CD4-positive, alpha-beta T cell (primary cell): ENCODE measurements at regions not wholly inside any gene's neighbourhood (a gene's known extent, or its start where the extent isn't known, plus 50 kb on each side); places are given as distances from the start of the nearest gene placed in this dataset.
A peak's percentile ranks its signal among the peaks of the same experiment; 100 is the strongest.

Experiments
- ATAC-seq: fragments of 200-7000 bp; cut with Tn5 transposase; one replicate; pipeline ENCODE4 v1.10.0; 2022; ENCODE audit warnings: mild to moderate bottlenecking; ENCODE audit not compliant: poor library complexity
- CTCF ChIA-PET: fragments of 350-600 bp; sonication (Branson Sonifier 250); formaldehyde crosslinking; loops from one replicate; lab custom pipeline; 2021; ENCODE audit warnings: antibody characterized with exemption, inconsistent platforms; lab: Charles Lee
- POLR2A ChIA-PET: fragments of 350-600 bp; sonication (Branson Sonifier 250); formaldehyde crosslinking; loops from one replicate; lab custom pipeline; 2021; ENCODE audit warnings: antibody characterized with exemption, inconsistent platforms; lab: Charles Lee
- DNase-seq, 14 experiments: peaks; one replicate each; pipeline ENCODE4 v3.0.0-alpha.2; 2013 to 2020; ENCODE audit warnings: mixed read lengths in 2 of 14
- H3K27ac ChIP-seq, 2 donors: one replicate each; pipeline versions ENCODE4 v1.5.1 to v1.7.0; 2013; ENCODE audit warnings: low read length in 2 of 2, low read depth in 1 of 2, mild to moderate bottlenecking in 1 of 2
- H3K27me3 ChIP-seq, 2 experiments: 1 replicate in 1 of 2; 2 replicates in 1 of 2; pipeline versions ENCODE4 v1.6.1 to v1.7.0; 2013; ENCODE audit warnings: low read length in 2 of 2, control low read depth in 1 of 2, mild to moderate bottlenecking in 1 of 2, moderate library complexity in 1 of 2; ENCODE audit not compliant: insufficient read depth in 2 of 2, control insufficient read depth in 1 of 2
- H3K36me3 ChIP-seq: one replicate; pipeline ENCODE4 v1.6.1; 2013; ENCODE audit warnings: low read length, control low read depth; ENCODE audit not compliant: insufficient read depth
- H3K4me1 ChIP-seq: one replicate; pipeline ENCODE4 v1.6.1; 2013; ENCODE audit warnings: low read length, control low read depth; ENCODE audit not compliant: insufficient read depth
- H3K4me3 ChIP-seq: one replicate; pipeline ENCODE4 v1.5.1; 2013; ENCODE audit warnings: mild to moderate bottlenecking, low read length, moderate library complexity
- H3K9me3 ChIP-seq, 2 experiments: 1 replicate in 1 of 2; 2 replicates in 1 of 2; pipeline versions ENCODE4 v1.6.1 to v1.7.0; 2013; ENCODE audit warnings: low read length in 2 of 2, mild to moderate bottlenecking in 2 of 2, control low read depth in 1 of 2, moderate library complexity in 1 of 2; ENCODE audit not compliant: control insufficient read depth in 1 of 2, insufficient read depth in 1 of 2
- H3K27ac Mint-ChIP-seq: one replicate; pipeline ENCODE4 v1.8.0; 2020; ENCODE audit warnings: mixed read lengths
- H3K27me3 Mint-ChIP-seq: one replicate; pipeline ENCODE4 v1.8.0; 2021; ENCODE audit warnings: mixed read lengths
- H3K36me3 Mint-ChIP-seq: one replicate; pipeline ENCODE4 v1.8.0; 2021; ENCODE audit warnings: low read depth, mixed read lengths
- H3K4me1 Mint-ChIP-seq: one replicate; pipeline ENCODE4 v1.8.0; 2021; ENCODE audit warnings: low read depth, mixed read lengths
- H3K4me3 Mint-ChIP-seq: one replicate; pipeline ENCODE4 v1.8.0; 2020; ENCODE audit warnings: mild to moderate bottlenecking, mixed read lengths
- H3K9me3 Mint-ChIP-seq: one replicate; pipeline ENCODE4 v1.8.0; 2020; ENCODE audit warnings: mixed read lengths
- CTCF ChIP-seq: fragments of 200-600 bp; IDR thresholded peaks from one replicate; pipeline ENCODE4 v1.8.0; 2022; ENCODE audit warnings: antibody characterized with exemption, mild to moderate bottlenecking
- intact Hi-C, 2 experiments: fragments of 100-400 bp; cut with DNase I in 1 of 2; cut with micrococcal nuclease in 1 of 2; formaldehyde crosslinking; loops; one replicate each; pipeline versions ENCODE4 v1.15.1 to v1.9.0; 2023 to 2025; cut with DNase I, micrococcal nuclease

- Mint-ChIP-seq H3K9me3 (no peaks in the 10 kb centered on the region), H3K36me3 (no peaks in the 10 kb centered on the region), H3K27me3 (no peaks in the 10 kb centered on the region), H3K4me1 (no peaks in the 10 kb centered on the region), H3K27ac (no peak overlapping the region), H3K4me3 (no peak overlapping the region)
- no peaks in the 10 kb centered on the region for H3K27me3 ChIP-seq
- intact Hi-C loops: no loop called here
- no peaks in the 10 kb centered on the region for H3K36me3 ChIP-seq
- no peak overlapping the region for H3K4me3 ChIP-seq
- TF ChIP-seq CTCF: no peak
- CTCF ChIA-PET: no interaction called here
- POLR2A ChIA-PET: no interaction called here
- no peak overlapping the region for H3K27ac ChIP-seq
- no peaks in the 10 kb centered on the region for H3K9me3 ChIP-seq
- ATAC-seq (no peak), DNase-seq (peak in 2 of 14 experiments; percentile 66 to 73)
- peaks cover 3% of the 10 kb centered on the region for H3K4me1 ChIP-seq
Observed at GRCh38 chr1:201713086-201713810, 115.7 kb upstream of the IPO9 start.

- Mint-ChIP-seq H3K27ac (no peak overlapping the region), H3K4me3 (no peak overlapping the region), H3K4me1 (no peaks in the 10 kb centered on the region), H3K9me3 (no peaks in the 10 kb centered on the region), H3K36me3 (no peaks in the 10 kb centered on the region), H3K27me3 (no peaks in the 10 kb centered on the region)
- POLR2A ChIA-PET: no interaction called here
- TF ChIP-seq CTCF: no peak
- Histone ChIP-seq H3K27me3 (no peaks in the 10 kb centered on the region), H3K4me1 (peaks cover 3% of the 10 kb centered on the region), H3K4me3 (no peak overlapping the region), H3K27ac (no peak overlapping the region), H3K9me3 (no peaks in the 10 kb centered on the region), H3K36me3 (no peaks in the 10 kb centered on the region)
- ATAC-seq: no peak
- CTCF ChIA-PET: no interaction called here
- intact Hi-C loops: no loop called here
- DNase-seq: peak in 3 of 14 experiments; percentile 19 to 75 (median 66)
Observed at GRCh38 chr1:201714542-201715329, 114.2 kb upstream of the IPO9 start.

- Mint-ChIP-seq H3K4me3 (no peak overlapping the region), H3K36me3 (no peaks in the 10 kb centered on the region), H3K9me3 (no peaks in the 10 kb centered on the region), H3K27ac (no peak overlapping the region), H3K27me3 (no peaks in the 10 kb centered on the region), H3K4me1 (no peaks in the 10 kb centered on the region)
- no peaks in the 10 kb centered on the region for H3K27me3 ChIP-seq
- H3K36me3 ChIP-seq: no peaks in the 10 kb centered on the region
- no peak for TF ChIP-seq CTCF
- H3K4me3 ChIP-seq: no peak overlapping the region
- no peaks in the 10 kb centered on the region for H3K9me3 ChIP-seq
- intact Hi-C loops: no loop called here
- CTCF ChIA-PET: no interaction called here
- ATAC-seq: no peak
- DNase-seq: no peak
- POLR2A ChIA-PET: no interaction called here
- no peak overlapping the region for H3K27ac ChIP-seq
- peaks cover 3% of the 10 kb centered on the region for H3K4me1 ChIP-seq
Observed at GRCh38 chr1:201715351-201715750, 113.6 kb upstream of the IPO9 start.
